Memory B cell (primary cell): ENCODE measurements at regions not wholly inside any gene's neighbourhood (a gene's known extent, or its start where the extent isn't known, plus 50 kb on each side); places are given as distances from the start of the nearest gene placed in this dataset.

ENCODE experiments used
- ATAC-seq: fragments of 150-1000 bp; cut with Tn5 transposase; 2 replicates; pipeline ENCODE4 v1.10.0; 2021; ENCODE audit warnings: low read depth, mild to moderate bottlenecking, moderate library complexity
- DNase-seq, 2 donors: peaks; one replicate each; pipeline ENCODE4 v3.0.0; 2022; ENCODE audit warnings: low spot score in 2 of 2
- H3K27ac Mint-ChIP-seq: one replicate; pipeline ENCODE4 v1.8.0; 2022; ENCODE audit warnings: mild to moderate bottlenecking, moderate library complexity, mixed read lengths
- H3K27me3 Mint-ChIP-seq: one replicate; pipeline ENCODE4 v1.8.0; 2022; ENCODE audit warnings: mixed read lengths
- H3K36me3 Mint-ChIP-seq: one replicate; pipeline ENCODE4 v1.8.0; 2022; ENCODE audit warnings: mild to moderate bottlenecking, mixed read lengths
- H3K4me1 Mint-ChIP-seq: one replicate; pipeline ENCODE4 v1.8.0; 2022; ENCODE audit warnings: mixed read lengths
- H3K4me3 Mint-ChIP-seq: one replicate; pipeline ENCODE4 v1.8.0; 2022; ENCODE audit warnings: mild to moderate bottlenecking, moderate library complexity, mixed read lengths
- H3K9me3 Mint-ChIP-seq: one replicate; pipeline ENCODE4 v1.8.0; 2022; ENCODE audit warnings: mixed read lengths

GRCh38 chr6:145405006-145405551 lies 330.2 kb downstream of the EPM2A start:
- DNase-seq (no peak), ATAC-seq (no peak)
- H3K4me3 Mint-ChIP-seq: no peak overlapping the region
- H3K27me3 Mint-ChIP-seq: peaks cover 2% of the 10 kb centered on the region
- H3K36me3 Mint-ChIP-seq: no peaks in the 10 kb centered on the region
- H3K27ac Mint-ChIP-seq: no peak overlapping the region
- H3K9me3 Mint-ChIP-seq: peaks cover 2% of the 10 kb centered on the region
- H3K4me1 Mint-ChIP-seq: no peaks in the 10 kb centered on the region

GRCh38 chr6:145406783-145407182 lies 328.5 kb downstream of the EPM2A start:
- ATAC-seq: no peak
- no peak overlapping the region for H3K27ac Mint-ChIP-seq
- no peak overlapping the region for H3K4me3 Mint-ChIP-seq
- H3K4me1 Mint-ChIP-seq: no peaks in the 10 kb centered on the region
- H3K27me3 Mint-ChIP-seq: peaks cover 2% of the 10 kb centered on the region
- H3K9me3 Mint-ChIP-seq: peaks cover 2% of the 10 kb centered on the region
- DNase-seq: no peak
- no peaks in the 10 kb centered on the region for H3K36me3 Mint-ChIP-seq

- no peaks in the 10 kb centered on the region for H3K9me3 Mint-ChIP-seq
- no peaks in the 10 kb centered on the region for H3K36me3 Mint-ChIP-seq
- no peak overlapping the region for H3K27ac Mint-ChIP-seq
- ATAC-seq (no peak), DNase-seq (no peak)
- no peak overlapping the region for H3K4me3 Mint-ChIP-seq
- peaks cover 4% of the 10 kb centered on the region for H3K27me3 Mint-ChIP-seq
- no peaks in the 10 kb centered on the region for H3K4me1 Mint-ChIP-seq
These were observed 319.7 kb downstream of the EPM2A start for GRCh38 chr6:145415616-145416015.

DNA sequence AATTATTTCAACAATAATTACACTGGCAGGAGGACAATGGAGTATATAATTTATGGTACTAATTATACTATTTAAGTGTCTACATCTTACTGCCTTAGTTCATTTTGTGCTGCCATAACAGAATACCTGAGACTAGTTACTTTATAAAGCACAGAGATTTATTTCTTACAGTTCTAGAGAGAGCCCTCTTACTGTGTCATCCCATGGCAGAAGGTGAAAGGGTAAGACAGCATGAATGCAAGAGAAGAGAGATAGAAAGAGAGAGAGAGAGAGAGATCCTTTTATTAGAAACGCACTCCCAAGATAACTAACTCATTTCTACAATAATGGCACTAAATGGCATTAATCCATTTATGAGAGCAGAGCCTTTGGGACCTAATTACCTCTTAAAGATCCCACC lies 314.7 kb downstream of the EPM2A start:
- Mint-ChIP-seq H3K9me3 (no peaks in the 10 kb centered on the region), H3K27me3 (peaks cover 4% of the 10 kb centered on the region), H3K4me1 (no peaks in the 10 kb centered on the region), H3K27ac (no peak overlapping the region), H3K36me3 (no peaks in the 10 kb centered on the region), H3K4me3 (no peak overlapping the region)
- no peak for ATAC-seq
- DNase-seq: no peak

DNA sequence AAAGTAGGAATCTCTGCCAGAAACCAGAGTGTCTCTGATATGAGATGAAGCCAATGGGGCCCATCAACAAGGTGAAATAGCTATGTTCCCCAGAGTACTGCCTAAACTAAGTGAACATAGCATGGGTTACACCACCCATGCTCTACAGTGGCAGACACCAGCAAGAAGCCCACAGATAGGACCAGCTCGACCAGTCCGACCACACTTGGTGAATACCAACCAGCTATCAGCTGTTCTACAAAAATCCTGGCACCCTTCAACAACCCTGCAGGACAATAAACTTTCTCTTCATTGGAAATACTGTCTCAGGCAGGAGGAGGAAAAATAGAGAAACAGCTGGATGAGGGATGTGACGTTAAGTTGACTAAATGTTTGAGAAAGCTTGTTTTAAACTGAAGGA lies 311.4 kb downstream of the EPM2A start:
- no peaks in the 10 kb centered on the region for H3K27me3 Mint-ChIP-seq
- no peak for ATAC-seq
- no peak for DNase-seq
- no peaks in the 10 kb centered on the region for H3K36me3 Mint-ChIP-seq
- H3K4me1 Mint-ChIP-seq: no peaks in the 10 kb centered on the region
- no peaks in the 10 kb centered on the region for H3K9me3 Mint-ChIP-seq
- H3K4me3 Mint-ChIP-seq: no peak overlapping the region
- no peak overlapping the region for H3K27ac Mint-ChIP-seq

DNA sequence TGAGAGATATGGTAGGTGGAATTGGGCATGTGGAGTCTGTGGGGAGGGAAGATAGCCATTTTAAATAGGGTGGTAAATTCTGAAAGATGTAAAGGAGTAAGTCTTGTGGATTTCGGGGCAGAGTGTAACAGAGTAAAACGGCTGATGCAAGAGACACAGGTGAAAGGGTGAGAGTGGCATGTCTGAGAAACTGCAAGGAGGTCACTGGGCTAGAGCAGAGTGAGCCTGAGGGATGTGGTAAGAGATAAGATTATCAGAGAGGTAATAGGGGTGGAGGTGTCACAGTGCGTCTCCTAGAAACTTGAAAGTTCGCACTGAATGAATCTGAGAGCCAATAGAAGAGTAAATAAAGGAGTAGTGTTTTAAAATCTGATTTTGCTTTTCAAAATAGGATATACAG lies 308.1 kb downstream of the EPM2A start:
- no peak for ATAC-seq
- DNase-seq: no peak
- no peaks in the 10 kb centered on the region for H3K9me3 Mint-ChIP-seq
- H3K27me3 Mint-ChIP-seq: no peaks in the 10 kb centered on the region
- no peak overlapping the region for H3K4me3 Mint-ChIP-seq
- H3K36me3 Mint-ChIP-seq: no peaks in the 10 kb centered on the region
- no peaks in the 10 kb centered on the region for H3K4me1 Mint-ChIP-seq
- no peak overlapping the region for H3K27ac Mint-ChIP-seq

DNA sequence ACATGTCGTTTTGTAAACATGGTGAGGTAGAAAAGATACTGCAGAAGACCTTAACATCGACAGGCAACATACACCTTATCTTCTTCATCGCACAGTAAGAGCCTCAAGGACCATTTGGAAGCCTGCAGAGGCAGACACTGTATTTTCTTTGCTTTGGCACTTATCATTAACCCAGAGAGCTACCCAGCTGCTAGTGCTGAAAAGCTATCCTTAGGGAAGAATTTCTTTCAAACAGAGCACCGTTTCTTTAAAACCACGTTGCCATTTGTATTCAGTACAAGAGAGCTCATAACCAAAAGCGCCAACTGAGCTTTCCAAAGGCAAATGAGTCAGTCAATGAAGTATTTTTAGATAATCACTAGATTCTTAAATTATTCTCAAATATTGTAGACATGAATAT lies 306.6 kb downstream of the EPM2A start:
- Mint-ChIP-seq H3K4me3 (no peak overlapping the region), H3K9me3 (no peaks in the 10 kb centered on the region), H3K4me1 (no peaks in the 10 kb centered on the region), H3K27ac (no peak overlapping the region), H3K27me3 (no peaks in the 10 kb centered on the region), H3K36me3 (no peaks in the 10 kb centered on the region)
- ATAC-seq (no peak), DNase-seq (no peak)

GRCh38 chr6:145442110-145442509 lies 293.2 kb downstream of the EPM2A start:
- Mint-ChIP-seq H3K27me3 (no peaks in the 10 kb centered on the region), H3K4me1 (no peaks in the 10 kb centered on the region), H3K36me3 (no peaks in the 10 kb centered on the region), H3K4me3 (no peak overlapping the region), H3K27ac (no peak overlapping the region), H3K9me3 (peaks cover 13% of the 10 kb centered on the region)
- DNase-seq (no peak), ATAC-seq (no peak)

GRCh38 chr6:145445674-145446073 lies 289.6 kb downstream of the EPM2A start:
- H3K9me3 Mint-ChIP-seq: peaks cover 20% of the 10 kb centered on the region
- H3K27ac Mint-ChIP-seq: no peak overlapping the region
- peaks cover 1% of the 10 kb centered on the region for H3K27me3 Mint-ChIP-seq
- DNase-seq: no peak
- no peaks in the 10 kb centered on the region for H3K36me3 Mint-ChIP-seq
- H3K4me3 Mint-ChIP-seq: no peak overlapping the region
- H3K4me1 Mint-ChIP-seq: no peaks in the 10 kb centered on the region
- ATAC-seq: no peak

DNA sequence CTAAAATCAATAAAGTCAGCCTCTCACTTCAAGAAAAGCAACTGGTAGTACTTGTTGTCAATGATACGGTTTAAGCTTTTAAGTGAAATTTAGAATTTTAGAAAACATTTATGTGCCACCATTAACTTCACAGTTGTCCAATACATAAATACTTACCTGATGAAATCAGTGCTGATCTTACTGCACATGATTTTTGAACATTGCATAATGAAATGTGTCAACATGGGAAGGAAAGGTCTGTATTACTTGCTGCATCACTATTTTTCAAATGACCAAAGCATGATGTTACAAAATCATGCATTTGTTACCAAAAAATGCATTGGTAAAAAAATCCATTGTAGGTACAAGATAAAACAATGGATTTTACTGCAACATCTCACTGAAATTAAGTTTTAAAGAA lies 284.3 kb downstream of the EPM2A start:
- DNase-seq (no peak), ATAC-seq (no peak)
- Mint-ChIP-seq H3K27me3 (peaks cover 1% of the 10 kb centered on the region), H3K36me3 (no peaks in the 10 kb centered on the region), H3K4me1 (no peaks in the 10 kb centered on the region), H3K9me3 (peaks cover 16% of the 10 kb centered on the region), H3K27ac (no peak overlapping the region), H3K4me3 (no peak overlapping the region)

- DNase-seq: no peak
- no peak overlapping the region for H3K4me3 Mint-ChIP-seq
- H3K36me3 Mint-ChIP-seq: no peaks in the 10 kb centered on the region
These were observed 281.9 kb downstream of the EPM2A start for GRCh38 chr6:145453376-145453775.

DNA sequence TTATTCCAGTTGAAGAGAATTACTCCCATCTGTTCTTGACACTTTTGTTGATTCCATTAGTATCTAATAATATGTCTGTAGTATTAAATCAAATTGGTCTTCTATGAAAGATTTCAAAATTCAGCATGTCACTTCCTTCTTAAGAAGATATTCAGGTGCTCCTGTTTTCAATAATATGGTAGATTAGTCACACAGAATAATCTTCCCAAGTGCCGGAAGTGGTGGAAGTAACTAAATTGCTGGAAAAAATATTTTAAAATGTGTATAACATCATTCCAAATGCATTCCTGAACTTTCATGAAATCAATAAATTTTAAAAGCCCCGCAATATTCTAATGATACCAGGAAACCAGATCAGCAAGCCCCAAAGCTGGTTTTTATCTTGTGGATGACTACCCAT lies 281.3 kb downstream of the EPM2A start:
- Mint-ChIP-seq H3K9me3 (peaks cover 4% of the 10 kb centered on the region), H3K27me3 (peaks cover 1% of the 10 kb centered on the region), H3K36me3 (no peaks in the 10 kb centered on the region), H3K4me1 (no peaks in the 10 kb centered on the region), H3K4me3 (no peak overlapping the region), H3K27ac (no peak overlapping the region)
- DNase-seq (no peak), ATAC-seq (no peak)

More at GRCh38 chr6:145453376-145453775, 281.9 kb downstream of the EPM2A start:
- Mint-ChIP-seq H3K27ac (no peak overlapping the region), H3K4me1 (no peaks in the 10 kb centered on the region), H3K9me3 (peaks cover 4% of the 10 kb centered on the region), H3K27me3 (peaks cover 1% of the 10 kb centered on the region)
- ATAC-seq: no peak

GRCh38 chr6:145457556-145457955 lies 277.8 kb downstream of the EPM2A start:
- Mint-ChIP-seq H3K4me3 (no peak overlapping the region), H3K9me3 (no peaks in the 10 kb centered on the region), H3K36me3 (no peaks in the 10 kb centered on the region), H3K27ac (no peak overlapping the region), H3K4me1 (no peaks in the 10 kb centered on the region), H3K27me3 (no peaks in the 10 kb centered on the region)
- DNase-seq: no peak
- no peak for ATAC-seq

DNA sequence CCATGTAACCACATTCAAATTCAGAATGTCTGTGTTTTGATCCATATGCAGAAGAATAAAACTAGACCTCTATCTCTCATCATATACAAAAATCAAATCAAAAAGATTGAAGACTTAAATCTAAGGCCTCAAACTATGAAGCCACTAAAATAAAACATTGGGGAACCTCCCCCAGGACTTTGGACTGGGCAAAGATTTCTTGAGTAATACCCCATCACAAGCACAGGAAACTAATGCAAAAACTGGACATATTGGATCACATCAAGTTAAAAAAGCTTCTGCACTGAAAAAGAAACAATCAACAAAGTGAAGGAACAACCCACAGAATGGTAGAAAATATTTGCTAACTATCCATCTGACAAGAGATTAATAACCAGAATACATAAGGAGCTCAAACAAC lies 266.8 kb downstream of the EPM2A start:
- Mint-ChIP-seq H3K36me3 (no peaks in the 10 kb centered on the region), H3K27ac (no peak overlapping the region), H3K9me3 (peaks cover 10% of the 10 kb centered on the region), H3K4me1 (no peaks in the 10 kb centered on the region), H3K27me3 (no peaks in the 10 kb centered on the region), H3K4me3 (no peak overlapping the region)
- no peak for DNase-seq
- ATAC-seq: no peak

GRCh38 chr6:145469021-145469420 lies 266.3 kb downstream of the EPM2A start:
- peaks cover 8% of the 10 kb centered on the region for H3K9me3 Mint-ChIP-seq
- H3K36me3 Mint-ChIP-seq: no peaks in the 10 kb centered on the region
- no peak overlapping the region for H3K27ac Mint-ChIP-seq
- no peak overlapping the region for H3K4me3 Mint-ChIP-seq
- DNase-seq (no peak), ATAC-seq (no peak)
- H3K27me3 Mint-ChIP-seq: no peaks in the 10 kb centered on the region
- H3K4me1 Mint-ChIP-seq: no peaks in the 10 kb centered on the region
